OCI-LY1 (cell line): ENCODE measurements at regions not wholly inside any gene's neighbourhood (a gene's known extent, or its start where the extent isn't known, plus 50 kb on each side); places are given as distances from the start of the nearest gene placed in this dataset.

ENCODE experiments used
- EZH2 ChIP-seq: fragments of 200-600 bp; sonication (generic), shearing (Covaris generic); IDR thresholded peaks from 2 replicates; pipeline ENCODE4 v1.8.0; 2017; ENCODE audit warnings: borderline replicate concordance, mixed run types, mild to moderate bottlenecking, antibody characterized with exemption, low read length, moderate library complexity, mixed read lengths
- TF ChIP-seq, protein P1 (sequence below): fragments of 200-600 bp; sonication (generic), shearing (Covaris generic); IDR thresholded peaks from 2 replicates; pipeline ENCODE4 v1.5.1; 2017; ENCODE audit warnings: mild to moderate bottlenecking, antibody characterized with exemption, low read length, moderate library complexity, mixed read lengths

DNA sequence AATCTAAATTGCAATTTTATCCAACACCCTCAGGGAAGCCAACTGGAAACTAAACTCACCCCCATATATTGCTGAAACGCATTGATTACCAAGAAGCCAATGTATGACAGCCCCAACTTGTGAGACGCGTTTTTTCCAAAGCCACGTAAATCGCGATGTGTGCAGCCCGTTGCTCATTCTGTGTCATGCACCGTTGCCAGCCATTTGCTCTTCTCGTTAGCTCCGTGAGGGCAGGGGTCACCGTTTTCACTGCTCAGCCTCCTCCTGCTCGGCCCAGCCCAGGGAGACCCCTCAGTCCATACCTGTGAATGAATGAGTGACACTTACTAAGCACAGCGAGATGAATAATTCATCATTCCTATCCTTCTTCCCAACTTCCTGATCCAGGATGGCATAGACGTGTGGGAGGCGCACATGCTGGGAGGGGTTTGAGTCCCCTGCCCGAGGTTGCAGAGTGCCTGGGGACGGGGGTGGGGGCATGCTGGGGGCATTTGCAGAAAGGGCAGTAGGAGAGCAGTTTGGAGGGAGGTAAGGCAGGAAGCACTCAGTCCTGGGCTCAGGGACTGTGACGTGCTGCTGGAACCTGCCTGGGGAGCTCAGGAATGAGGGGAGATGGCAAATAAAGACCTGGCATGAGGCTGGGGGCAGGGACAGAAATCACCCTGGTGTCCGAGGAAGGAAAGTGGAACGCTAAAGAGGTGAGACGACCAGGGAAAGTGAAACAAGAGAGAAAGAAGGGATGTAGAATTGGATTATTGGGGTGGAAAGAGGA, 104.2 kb upstream of the SDK1 start:
- TF ChIP-seq, protein P1, sequence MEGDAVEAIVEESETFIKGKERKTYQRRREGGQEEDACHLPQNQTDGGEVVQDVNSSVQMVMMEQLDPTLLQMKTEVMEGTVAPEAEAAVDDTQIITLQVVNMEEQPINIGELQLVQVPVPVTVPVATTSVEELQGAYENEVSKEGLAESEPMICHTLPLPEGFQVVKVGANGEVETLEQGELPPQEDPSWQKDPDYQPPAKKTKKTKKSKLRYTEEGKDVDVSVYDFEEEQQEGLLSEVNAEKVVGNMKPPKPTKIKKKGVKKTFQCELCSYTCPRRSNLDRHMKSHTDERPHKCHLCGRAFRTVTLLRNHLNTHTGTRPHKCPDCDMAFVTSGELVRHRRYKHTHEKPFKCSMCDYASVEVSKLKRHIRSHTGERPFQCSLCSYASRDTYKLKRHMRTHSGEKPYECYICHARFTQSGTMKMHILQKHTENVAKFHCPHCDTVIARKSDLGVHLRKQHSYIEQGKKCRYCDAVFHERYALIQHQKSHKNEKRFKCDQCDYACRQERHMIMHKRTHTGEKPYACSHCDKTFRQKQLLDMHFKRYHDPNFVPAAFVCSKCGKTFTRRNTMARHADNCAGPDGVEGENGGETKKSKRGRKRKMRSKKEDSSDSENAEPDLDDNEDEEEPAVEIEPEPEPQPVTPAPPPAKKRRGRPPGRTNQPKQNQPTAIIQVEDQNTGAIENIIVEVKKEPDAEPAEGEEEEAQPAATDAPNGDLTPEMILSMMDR, result no peak
- TF ChIP-seq EZH2, result no peak
